ENCODE measurements at regions not wholly inside any gene's neighbourhood (a gene's known extent, or its start where the extent isn't known, plus 50 kb on each side); places are given as distances from the start of the nearest gene placed in this dataset.

DNA sequence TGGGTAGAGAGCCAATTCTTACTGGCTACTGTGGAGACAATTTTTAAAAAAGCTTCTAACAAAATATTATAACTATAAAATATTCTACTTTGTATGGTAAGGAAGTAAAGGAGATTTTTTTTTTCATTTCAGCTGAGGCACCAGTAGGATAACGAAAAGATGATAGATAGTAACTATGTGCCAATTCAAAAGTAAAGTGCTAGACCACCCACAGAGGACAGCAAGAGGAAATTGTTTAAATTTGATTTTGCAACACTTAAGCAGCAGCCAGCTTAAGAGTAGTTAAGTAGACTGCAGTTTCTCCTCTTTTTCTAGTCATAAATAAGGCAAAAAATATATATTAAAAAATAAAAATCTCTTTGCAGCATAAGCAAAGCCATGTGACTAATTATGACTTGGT, 1539.3 kb upstream of the ACO1 start:
- Histone ChIP-seq H3K9me1 (ENCODE audit: control insufficient read depth, extremely low read depth, insufficient read depth, low read length) (no peaks in the 10 kb centered on the region), H3K27ac (ENCODE audit: control insufficient read depth, insufficient read depth, low read length) (no peak overlapping the region), H3K4me3 (ENCODE audit: control insufficient read depth in 2 of 3, extremely low read depth in 1 of 3, insufficient read depth in 2 of 3, low read depth in 1 of 3, low read length in 3 of 3) (no peak overlapping the region), H3K36me3 (ENCODE audit: control insufficient read depth in 2 of 2, extremely low read depth in 1 of 2, insufficient read depth in 2 of 2, low read length in 2 of 2) (no peaks in the 10 kb centered on the region), H3K27me3 (ENCODE audit: control insufficient read depth, extremely low read depth, insufficient read depth, low read length) (no peaks in the 10 kb centered on the region), H3K79me2 (ENCODE audit: control insufficient read depth, insufficient read depth, low read length) (no peaks in the 10 kb centered on the region), H4K20me1 (ENCODE audit: control insufficient read depth, extremely low read depth, insufficient read depth, low read length) (no peaks in the 10 kb centered on the region), H3K4me1 (ENCODE audit: control insufficient read depth, extremely low read depth, insufficient read depth, low read length) (no peaks in the 10 kb centered on the region), H3K4me2 (ENCODE audit: control insufficient read depth, extremely low read depth, insufficient read depth, low read depth, low read length) (no peak overlapping the region), H2AFZ (ENCODE audit: control insufficient read depth, low read length) (no peak overlapping the region), H3K9ac (ENCODE audit: control insufficient read depth, extremely low read depth, insufficient read depth, low read length) (no peak overlapping the region), H3K9me3 (ENCODE audit: control insufficient read depth, low read depth, low read length) (no peaks in the 10 kb centered on the region)
- TF ChIP-seq CTCF (optimal IDR thresholded peaks at IDR 0.05 in 1 of 3, IDR thresholded peaks at IDR 0.05 in 1 of 3, conservative IDR thresholded peaks at IDR 0.05 in 1 of 3; ENCODE audit: extremely low read depth in 1 of 3, insufficient read depth in 2 of 3, low read length in 3 of 3) (no peak), EZH2 (IDR thresholded peaks at IDR 0.05; ENCODE audit: low read length) (no peak)
- no peak for FAIRE-seq
- dilution Hi-C loops (cut with MboI; ENCODE audit: extremely low pct_ligation_motif_present, low sequenced_read_pairs): no loop called here
- DNase-seq (ENCODE audit: low read depth, low spot score): no peak

DNA sequence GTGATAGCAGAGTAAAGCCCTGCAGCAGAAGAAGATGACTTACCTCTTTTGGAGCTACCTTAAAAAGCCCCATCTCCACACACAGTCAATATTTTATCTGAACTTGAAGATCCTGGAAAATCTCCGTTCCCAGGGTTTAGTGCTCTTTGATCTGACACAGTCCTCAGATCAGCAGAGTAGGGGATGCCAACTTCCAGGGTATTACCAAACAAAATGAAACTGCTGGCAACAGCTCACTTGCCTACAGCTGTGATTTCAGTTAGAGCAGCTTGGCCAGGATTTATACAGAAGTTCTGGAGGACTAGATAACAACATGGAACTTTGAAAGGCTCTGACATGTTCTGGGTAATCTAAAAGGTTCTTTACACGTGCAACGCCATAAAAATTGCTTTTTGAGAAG, 1537.8 kb upstream of the ACO1 start:
- no peak for TF ChIP-seq CTCF (optimal IDR thresholded peaks at IDR 0.05 in 1 of 3, IDR thresholded peaks at IDR 0.05 in 1 of 3, conservative IDR thresholded peaks at IDR 0.05 in 1 of 3; ENCODE audit: extremely low read depth in 1 of 3, insufficient read depth in 2 of 3, low read length in 3 of 3)
- no peak for TF ChIP-seq EZH2 (IDR thresholded peaks at IDR 0.05; ENCODE audit: low read length)
- dilution Hi-C loops (cut with MboI; ENCODE audit: extremely low pct_ligation_motif_present, low sequenced_read_pairs): no loop called here
- no peak overlapping the region for H3K4me2 ChIP-seq (ENCODE audit: control insufficient read depth, extremely low read depth, insufficient read depth, low read depth, low read length)

More for the DNA sequence above, 1537.8 kb upstream of the ACO1 start:
- Histone ChIP-seq H3K36me3 (ENCODE audit: control insufficient read depth in 2 of 2, extremely low read depth in 1 of 2, insufficient read depth in 2 of 2, low read length in 2 of 2) (no peaks in the 10 kb centered on the region), H3K27ac (ENCODE audit: control insufficient read depth, insufficient read depth, low read length) (no peak overlapping the region), H3K9me3 (ENCODE audit: control insufficient read depth, low read depth, low read length) (no peaks in the 10 kb centered on the region), H2AFZ (ENCODE audit: control insufficient read depth, low read length) (no peak overlapping the region), H3K9ac (ENCODE audit: control insufficient read depth, extremely low read depth, insufficient read depth, low read length) (no peak overlapping the region), H4K20me1 (ENCODE audit: control insufficient read depth, extremely low read depth, insufficient read depth, low read length) (no peaks in the 10 kb centered on the region), H3K4me3 (ENCODE audit: control insufficient read depth in 2 of 3, extremely low read depth in 1 of 3, insufficient read depth in 2 of 3, low read depth in 1 of 3, low read length in 3 of 3) (no peak overlapping the region), H3K27me3 (ENCODE audit: control insufficient read depth, extremely low read depth, insufficient read depth, low read length) (no peaks in the 10 kb centered on the region), H3K4me1 (ENCODE audit: control insufficient read depth, extremely low read depth, insufficient read depth, low read length) (no peaks in the 10 kb centered on the region), H3K9me1 (ENCODE audit: control insufficient read depth, extremely low read depth, insufficient read depth, low read length) (no peaks in the 10 kb centered on the region), H3K79me2 (ENCODE audit: control insufficient read depth, insufficient read depth, low read length) (no peaks in the 10 kb centered on the region)
- FAIRE-seq (no peak), DNase-seq (ENCODE audit: low read depth, low spot score) (no peak)

Data from keratinocyte (primary cell).